GM18907 (cell line): ENCODE measurements at regions not wholly inside any gene's neighbourhood (a gene's known extent, or its start where the extent isn't known, plus 50 kb on each side); places are given as distances from the start of the nearest gene placed in this dataset.

Experiments
- ATAC-seq: cut with Tn5 transposase; IDR thresholded peaks from one replicate; pipeline ENCODE4 v1.9.1; 2021; ENCODE audit warnings: mild to moderate bottlenecking, moderate library complexity; ENCODE audit not compliant: unreplicated experiment

GRCh38 chr3:28877912-28878311, 403.0 kb upstream of the RBMS3 start:
- ATAC-seq, result no peak

- ATAC-seq, result no peak
Observed at GRCh38 chr3:28890373-28890772, 390.5 kb upstream of the RBMS3 start.

GRCh38 chr3:28891485-28891884, 389.4 kb upstream of the RBMS3 start:
- ATAC-seq, result no peak

- ATAC-seq, result no peak
Observed at GRCh38 chr3:28900301-28900700, 380.6 kb upstream of the RBMS3 start.

- ATAC-seq, result no peak
Observed at GRCh38 chr3:28901018-28901417, 379.9 kb upstream of the RBMS3 start.

- ATAC-seq, result no peak
Observed at GRCh38 chr3:28903171-28903601, 377.7 kb upstream of the RBMS3 start.

GRCh38 chr3:28905798-28906197, 375.1 kb upstream of the RBMS3 start:
- no peak for ATAC-seq

GRCh38 chr3:28906561-28907310, 374.1 kb upstream of the RBMS3 start:
- ATAC-seq, result no peak

GRCh38 chr3:28907616-28908015, 373.3 kb upstream of the RBMS3 start:
- no peak for ATAC-seq

- no peak for ATAC-seq
Observed at GRCh38 chr3:28912120-28912885, 368.6 kb upstream of the RBMS3 start.

GRCh38 chr3:28915741-28916500, 364.9 kb upstream of the RBMS3 start:
- no peak for ATAC-seq

- peak; percentile 95 for ATAC-seq
Observed at GRCh38 chr3:28916713-28917499, 364.0 kb upstream of the RBMS3 start.

GRCh38 chr3:28917895-28918475, 362.9 kb upstream of the RBMS3 start:
- no peak for ATAC-seq

- ATAC-seq, result no peak
Observed at GRCh38 chr3:28922376-28922775, 358.5 kb upstream of the RBMS3 start.

GRCh38 chr3:28923994-28924393, 356.9 kb upstream of the RBMS3 start:
- ATAC-seq, result no peak

- no peak for ATAC-seq
Observed at GRCh38 chr3:28924744-28925360, 356.0 kb upstream of the RBMS3 start.

GRCh38 chr3:28933337-28933736, 347.5 kb upstream of the RBMS3 start:
- ATAC-seq, result no peak

- ATAC-seq, result peak; percentile 45
Observed at GRCh38 chr3:28934126-28934813, 346.6 kb upstream of the RBMS3 start.

GRCh38 chr3:28935146-28935545, 345.7 kb upstream of the RBMS3 start:
- peak; percentile 40 for ATAC-seq
